Endothelial cell of umbilical vein (primary cell): ENCODE measurements at regions not wholly inside any gene's neighbourhood (a gene's known extent, or its start where the extent isn't known, plus 50 kb on each side); places are given as distances from the start of the nearest gene placed in this dataset.

Experiments used
- BruUV-seq: library from RNA; stranded (reverse); fragments of 400-500 nt; replicated peaks from 2 replicates; lab custom pipeline; 2021; lab: Mats Ljungman, UMichigan
- CTCF ChIA-PET: fragments of 300-600, 350-600 bp; sonication (Branson Sonifier 250); formaldehyde crosslinking; loops from one replicate; lab custom pipeline; 2021; ENCODE audit warnings: antibody characterized with exemption, inconsistent platforms; lab: Charles Lee
- POLR2A ChIA-PET: fragments of 300-600, 350-600 bp; sonication (Branson Sonifier 250); formaldehyde crosslinking; loops from one replicate; lab custom pipeline; 2021; ENCODE audit warnings: antibody characterized with exemption, inconsistent platforms; lab: Charles Lee
- DNase-seq: peaks from one replicate; pipeline ENCODE4 v3.0.0-alpha.2; 2011; ENCODE audit warnings: low read depth, low spot score
- FAIRE-seq: peaks from 2 replicates; lab custom pipeline; 2011; peaks lifted over from hg19 to GRCh38; lab: Jason Lieb, UNC
- H2AFZ ChIP-seq: 2 replicates; pipeline ENCODE4 v1.6.0; 2012; ENCODE audit warnings: low read depth, low read length, control low read depth, inconsistent platforms
- H3K27ac ChIP-seq: 2 replicates; pipeline ENCODE4 v1.5.1; 2011; ENCODE audit warnings: low read depth, mild to moderate bottlenecking, control low read depth, low read length, moderate library complexity; ENCODE audit not compliant: insufficient read depth
- H3K27me3 ChIP-seq, 2 experiments: 2 replicates each; pipeline versions ENCODE4 v1.6.0 to v1.6.1; 2011; ENCODE audit warnings: low read length in 2 of 2, mixed read lengths in 1 of 2; ENCODE audit not compliant: control insufficient read depth in 2 of 2, insufficient read depth in 2 of 2
- H3K36me3 ChIP-seq, 2 experiments: 2 replicates in 1 of 2; 3 replicates in 1 of 2; pipeline ENCODE4 v1.5.1; 2011; ENCODE audit warnings: low read length in 2 of 2, mild to moderate bottlenecking in 1 of 2, moderate library complexity in 1 of 2; ENCODE audit not compliant: control insufficient read depth in 2 of 2, insufficient read depth in 2 of 2; ENCODE audit errors: extremely low read depth in 1 of 2
- H3K4me1 ChIP-seq: 3 replicates; pipeline ENCODE4 v1.5.1; 2011; ENCODE audit warnings: mild to moderate bottlenecking, low read length; ENCODE audit not compliant: control insufficient read depth, insufficient read depth; ENCODE audit errors: extremely low read depth
- H3K4me2 ChIP-seq: 2 replicates; pipeline ENCODE4 v1.6.1; 2011; ENCODE audit warnings: low read length, control low read depth, mixed read lengths; ENCODE audit not compliant: insufficient read depth
- H3K4me3 ChIP-seq, 3 experiments: fragments of 200-600 bp in 1 of 3; sonication (generic), shearing (Covaris generic) in 1 of 3; replicated peaks in 1 of 3; 2 replicates each; pipeline ENCODE4 v1.5.1; 2011 to 2016; ENCODE audit warnings: control low read depth in 3 of 3, low read length in 3 of 3, mild to moderate bottlenecking in 2 of 3, inconsistent platforms in 1 of 3, low read depth in 1 of 3, moderate library complexity in 1 of 3; ENCODE audit not compliant: insufficient read depth in 1 of 3
- H3K79me2 ChIP-seq: 2 replicates; pipeline ENCODE4 v1.6.0; 2012; ENCODE audit warnings: low read length, inconsistent platforms; ENCODE audit not compliant: control insufficient read depth, insufficient read depth
- H3K9ac ChIP-seq: replicated peaks from 2 replicates; pipeline ENCODE3; 2011; ENCODE audit warnings: low read length, control low read depth; ENCODE audit not compliant: insufficient read depth; ENCODE audit errors: extremely low read depth
- H3K9me1 ChIP-seq: replicated peaks from 3 replicates; pipeline ENCODE4 v1.6.0; 2011; ENCODE audit warnings: mild to moderate bottlenecking, low read length; ENCODE audit not compliant: control insufficient read depth, insufficient read depth; ENCODE audit errors: extremely low read depth
- H3K9me3 ChIP-seq: replicated peaks from 2 replicates; pipeline ENCODE4 v1.5.1; 2012; ENCODE audit warnings: low read length, inconsistent platforms; ENCODE audit not compliant: control insufficient read depth, insufficient read depth
- H4K20me1 ChIP-seq: replicated peaks from 2 replicates; pipeline ENCODE3; 2011; ENCODE audit warnings: mild to moderate bottlenecking, low read length; ENCODE audit not compliant: control insufficient read depth, insufficient read depth; ENCODE audit errors: extremely low read depth
- EZH2 ChIP-seq: IDR thresholded peaks from 2 replicates; pipeline ENCODE4 v1.6.1; 2012; ENCODE audit warnings: borderline replicate concordance, low read depth, mild to moderate bottlenecking, moderate library complexity, low read length, inconsistent platforms; ENCODE audit not compliant: severe bottlenecking
- FOS ChIP-seq: IDR thresholded peaks from 2 replicates; pipeline ENCODE4 v1.6.1; 2011; ENCODE audit warnings: mild to moderate bottlenecking, low read length, moderate library complexity, borderline replicate concordance; ENCODE audit not compliant: insufficient read depth
- GATA2 ChIP-seq: IDR thresholded peaks from 2 replicates; pipeline ENCODE4 v1.7.0; 2011; ENCODE audit warnings: low read depth, mild to moderate bottlenecking, moderate library complexity, mixed read lengths, low read length; ENCODE audit not compliant: insufficient read length, insufficient read depth
- JUN ChIP-seq: IDR thresholded peaks from 2 replicates; pipeline ENCODE4 v1.6.1; 2011; ENCODE audit warnings: borderline replicate concordance, low read depth; ENCODE audit not compliant: insufficient read length, insufficient read depth
- MYC ChIP-seq: IDR thresholded peaks from one replicate; pipeline ENCODE4 v1.6.1; 2011; ENCODE audit warnings: mild to moderate bottlenecking, low read depth, low read length
- POLR2A ChIP-seq: IDR thresholded peaks from 2 replicates; pipeline ENCODE4 v1.6.1; 2012; ENCODE audit warnings: low read depth, mild to moderate bottlenecking, control low read depth, low read length
- POLR2AphosphoS5 ChIP-seq: IDR thresholded peaks from 2 replicates; pipeline ENCODE4 v1.6.1; 2012; ENCODE audit warnings: low read depth, mild to moderate bottlenecking, control low read depth, low read length, moderate library complexity; ENCODE audit not compliant: insufficient read depth
- dilution Hi-C: fragments of 300-500 bp; cut with MboI; formaldehyde crosslinking; loops from one replicate; pipeline ENCODE4 v1.15.0; 2019; ENCODE audit warnings: low sequenced_read_pairs; ENCODE audit not compliant: extremely low pct_ligation_motif_present
- intact Hi-C: fragments of 100-400 bp; cut with micrococcal nuclease; formaldehyde crosslinking; loops from one replicate; pipeline ENCODE4 v1.10.0; 2022
- TF ChIP-seq, protein P1 (sequence below), 2 donors: IDR thresholded peaks; 1 replicate in 1 of 2; 2 replicates in 1 of 2; pipeline ENCODE4 v1.5.1; 2011; ENCODE audit warnings: low read length in 2 of 2, mild to moderate bottlenecking in 2 of 2, moderate library complexity in 2 of 2, control low read depth in 1 of 2, inconsistent platforms in 1 of 2, low read depth in 1 of 2; ENCODE audit not compliant: insufficient read depth in 1 of 2; ENCODE audit errors: extremely low read depth in 1 of 2
- TF ChIP-seq, protein P2 (sequence below): IDR thresholded peaks from 2 replicates; pipeline ENCODE4 v1.6.1; 2011; ENCODE audit not compliant: insufficient read depth, insufficient read length

DNA sequence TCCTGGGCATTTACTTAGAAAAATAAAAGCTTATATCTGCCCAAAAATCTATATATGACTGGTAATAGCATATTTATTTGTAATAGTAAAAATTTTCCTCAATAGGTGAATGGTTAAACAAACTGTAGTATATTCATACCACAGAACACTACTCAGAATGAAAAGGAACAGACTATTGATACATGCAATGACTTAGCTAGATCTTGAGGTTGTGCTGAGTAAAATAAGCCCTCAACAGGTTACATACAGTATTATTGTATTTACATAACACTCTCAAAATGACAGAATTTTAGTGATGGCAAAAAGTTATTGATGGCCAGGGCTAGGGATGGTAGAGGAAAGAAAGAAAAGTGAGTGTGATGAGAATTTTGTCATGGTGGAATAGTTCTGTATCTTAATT lies 178.4 kb downstream of the BMP4 start:
- BruUV-seq: no TSS peak
- Histone ChIP-seq H3K27ac (no peak overlapping the region), H3K36me3 (no peaks in the 10 kb centered on the region), H3K4me3 (no peak overlapping the region), H3K9me1 (no peaks in the 10 kb centered on the region), H3K27me3 (no peaks in the 10 kb centered on the region), H3K9ac (no peak overlapping the region), H3K9me3 (no peaks in the 10 kb centered on the region), H2AFZ (no peak overlapping the region), H4K20me1 (no peaks in the 10 kb centered on the region), H3K4me2 (no peak overlapping the region), H3K4me1 (no peaks in the 10 kb centered on the region), H3K79me2 (no peaks in the 10 kb centered on the region)
- no peak for TF ChIP-seq MYC
- TF ChIP-seq, protein P1, sequence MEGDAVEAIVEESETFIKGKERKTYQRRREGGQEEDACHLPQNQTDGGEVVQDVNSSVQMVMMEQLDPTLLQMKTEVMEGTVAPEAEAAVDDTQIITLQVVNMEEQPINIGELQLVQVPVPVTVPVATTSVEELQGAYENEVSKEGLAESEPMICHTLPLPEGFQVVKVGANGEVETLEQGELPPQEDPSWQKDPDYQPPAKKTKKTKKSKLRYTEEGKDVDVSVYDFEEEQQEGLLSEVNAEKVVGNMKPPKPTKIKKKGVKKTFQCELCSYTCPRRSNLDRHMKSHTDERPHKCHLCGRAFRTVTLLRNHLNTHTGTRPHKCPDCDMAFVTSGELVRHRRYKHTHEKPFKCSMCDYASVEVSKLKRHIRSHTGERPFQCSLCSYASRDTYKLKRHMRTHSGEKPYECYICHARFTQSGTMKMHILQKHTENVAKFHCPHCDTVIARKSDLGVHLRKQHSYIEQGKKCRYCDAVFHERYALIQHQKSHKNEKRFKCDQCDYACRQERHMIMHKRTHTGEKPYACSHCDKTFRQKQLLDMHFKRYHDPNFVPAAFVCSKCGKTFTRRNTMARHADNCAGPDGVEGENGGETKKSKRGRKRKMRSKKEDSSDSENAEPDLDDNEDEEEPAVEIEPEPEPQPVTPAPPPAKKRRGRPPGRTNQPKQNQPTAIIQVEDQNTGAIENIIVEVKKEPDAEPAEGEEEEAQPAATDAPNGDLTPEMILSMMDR (IDR thresholded peaks at IDR 0.05; ENCODE audit: extremely low read depth in 1 of 2, insufficient read depth in 1 of 2, low read depth in 1 of 2, low read length in 2 of 2): no peak
- no peak for TF ChIP-seq EZH2
- no peak for TF ChIP-seq FOS
- no peak for TF ChIP-seq POLR2AphosphoS5
- no peak for TF ChIP-seq POLR2A
- no peak for TF ChIP-seq GATA2
- TF ChIP-seq, protein P2, sequence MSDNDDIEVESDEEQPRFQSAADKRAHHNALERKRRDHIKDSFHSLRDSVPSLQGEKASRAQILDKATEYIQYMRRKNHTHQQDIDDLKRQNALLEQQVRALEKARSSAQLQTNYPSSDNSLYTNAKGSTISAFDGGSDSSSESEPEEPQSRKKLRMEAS: no peak
- TF ChIP-seq JUN: no peak
- DNase-seq: no peak
- FAIRE-seq: no peak
- intact Hi-C loops: no loop called here
- dilution Hi-C loops: no loop called here
- ChIA-PET POLR2A (no interaction called here), CTCF (no interaction called here)
